ENCODE measurements at regions not wholly inside any gene's neighbourhood (a gene's known extent, or its start where the extent isn't known, plus 50 kb on each side); places are given as distances from the start of the nearest gene placed in this dataset.

- Histone ChIP-seq H3K9me2 (ENCODE audit: insufficient read depth) (no peaks in the 10 kb centered on the region), H3K27ac (ENCODE audit: low read depth, low read length) (no peak overlapping the region), H3K4me3 (replicated peaks in 1 of 2; ENCODE audit: low read depth in 1 of 2, low read length in 2 of 2) (no peak overlapping the region), H3K36me3 (ENCODE audit: control insufficient read depth in 1 of 2, insufficient read depth in 2 of 2, low read length in 2 of 2) (no peaks in the 10 kb centered on the region), H3K9ac (ENCODE audit: low read length) (no peak overlapping the region), H3K27me3 (ENCODE audit: insufficient read depth, low read length) (peaks cover 12% of the 10 kb centered on the region), H3K9me3 (ENCODE audit: control insufficient read depth in 1 of 2, insufficient read depth in 1 of 2, low read depth in 1 of 2, low read length in 2 of 2) (no peaks in the 10 kb centered on the region), H3K4me1 (ENCODE audit: control insufficient read depth in 1 of 2, insufficient read depth in 2 of 2, low read length in 2 of 2) (no peaks in the 10 kb centered on the region), H3K4me2 (ENCODE audit: low read length) (no peak overlapping the region), H3K79me2 (ENCODE audit: insufficient read depth, low read length) (no peaks in the 10 kb centered on the region), H4K20me1 (ENCODE audit: insufficient read depth) (no peaks in the 10 kb centered on the region), H2AFZ (ENCODE audit: low read depth, low read length, poor library complexity, severe bottlenecking) (no peak overlapping the region)
- intact Hi-C loops (cut with micrococcal nuclease) = no loop called here
- ATAC-seq (no peak), DNase-seq (ENCODE audit: low read depth, low spot score) (no peak)
- BruUV-seq (replicated peaks) = no TSS peak
- RAD21 ChIA-PET (ENCODE audit: low non-redundant PET in 1 of 2, low total read pairs in 2 of 2, uncharacterized antibody in 2 of 2, unreplicated experiment in 2 of 2) = no interaction called here
- POLR2A ChIA-PET = no interaction called here
- TF ChIP-seq EZH2 (IDR thresholded peaks at IDR 0.05) = no peak
- TF ChIP-seq POLR2A (IDR thresholded peaks at IDR 0.05; ENCODE audit: borderline replicate concordance, extremely low read depth, insufficient read depth, insufficient read length) = no peak
- TF ChIP-seq SIN3A (IDR thresholded peaks at IDR 0.05; ENCODE audit: low read depth) = no peak
- no peak for TF ChIP-seq ZNF274 (IDR thresholded peaks at IDR 0.05; ENCODE audit: low read depth, low read length)
- no peak for TF ChIP-seq ATF3 (IDR thresholded peaks at IDR 0.05)
- CTCF ChIA-PET = interaction anchor here (1.1 to 2.1 kb wide), 2 partner anchors 8 to 199 kb away, joined by 3 to 8 read pairs; no protein-coding TSS in a partner anchor
Observed at GRCh38 chr11:112596324-112596723, 335.7 kb upstream of the PLET1 start.

GRCh38 chr11:112597286-112597790 is 336.7 kb upstream of the PLET1 start:
- no peak overlapping the region for H3K4me2 ChIP-seq (ENCODE audit: low read length)
- H2AFZ ChIP-seq (ENCODE audit: low read depth, low read length, poor library complexity, severe bottlenecking) = no peak overlapping the region
- peaks cover 21% of the 10 kb centered on the region for H3K27me3 ChIP-seq (ENCODE audit: insufficient read depth, low read length)
- H3K9me2 ChIP-seq (ENCODE audit: insufficient read depth) = no peaks in the 10 kb centered on the region
- ATAC-seq (no peak), DNase-seq (ENCODE audit: low read depth, low spot score) (no peak)
- no peaks in the 10 kb centered on the region for H3K9me3 ChIP-seq (ENCODE audit: control insufficient read depth in 1 of 2, insufficient read depth in 1 of 2, low read depth in 1 of 2, low read length in 2 of 2)
- RAD21 ChIA-PET (ENCODE audit: low non-redundant PET in 1 of 2, low total read pairs in 2 of 2, uncharacterized antibody in 2 of 2, unreplicated experiment in 2 of 2) = no interaction called here
- CTCF ChIA-PET = interaction anchor here (2.1 kb wide), 1 partner anchor 9 kb away, joined by 8 read pairs; no protein-coding TSS in a partner anchor
- no TSS peak for BruUV-seq (replicated peaks)
- no peak overlapping the region for H3K9ac ChIP-seq (ENCODE audit: low read length)
- no peaks in the 10 kb centered on the region for H3K36me3 ChIP-seq (ENCODE audit: control insufficient read depth in 1 of 2, insufficient read depth in 2 of 2, low read length in 2 of 2)
- no peaks in the 10 kb centered on the region for H4K20me1 ChIP-seq (ENCODE audit: insufficient read depth)
- no peak overlapping the region for H3K4me3 ChIP-seq (replicated peaks in 1 of 2; ENCODE audit: low read depth in 1 of 2, low read length in 2 of 2)
- no peaks in the 10 kb centered on the region for H3K4me1 ChIP-seq (ENCODE audit: control insufficient read depth in 1 of 2, insufficient read depth in 2 of 2, low read length in 2 of 2)
- TF ChIP-seq SP1 (IDR thresholded peaks at IDR 0.05; ENCODE audit: low read depth) = no peak
- no peak for TF ChIP-seq RAD21 (IDR thresholded peaks at IDR 0.05; ENCODE audit: low read depth)
- no peak for TF ChIP-seq EZH2 (IDR thresholded peaks at IDR 0.05)
- no peak for TF ChIP-seq EGR1 (IDR thresholded peaks at IDR 0.05; ENCODE audit: low read depth)
- no peak for TF ChIP-seq ZFX (IDR thresholded peaks at IDR 0.05)
- no peak for TF ChIP-seq POLR2A (IDR thresholded peaks at IDR 0.05; ENCODE audit: borderline replicate concordance, extremely low read depth, insufficient read depth, insufficient read length)
- no peak for TF ChIP-seq CBX3 (IDR thresholded peaks at IDR 0.05; ENCODE audit: low read depth)
- no peak for TF ChIP-seq ATF3 (IDR thresholded peaks at IDR 0.05)
- no peak for TF ChIP-seq MAX (IDR thresholded peaks at IDR 0.05)
- no peak for TF ChIP-seq SIN3A (IDR thresholded peaks at IDR 0.05; ENCODE audit: low read depth)
- TF ChIP-seq JUND (IDR thresholded peaks at IDR 0.05) = no peak
- no peak for TF ChIP-seq EZH2phosphoT487 (IDR thresholded peaks at IDR 0.05; ENCODE audit: borderline replicate concordance)
- TF ChIP-seq POLR2AphosphoS5 (IDR thresholded peaks at IDR 0.05; ENCODE audit: low read depth, low read length) = no peak
- TF ChIP-seq SRF (IDR thresholded peaks at IDR 0.05; ENCODE audit: low read depth) = no peak
- TF ChIP-seq TCF7L2 (IDR thresholded peaks at IDR 0.05; ENCODE audit: borderline replicate concordance, extremely low read depth, insufficient read depth, insufficient read length) = no peak
- TF ChIP-seq CEBPB (IDR thresholded peaks at IDR 0.05; ENCODE audit: low read depth) = no peak
- TF ChIP-seq REST (IDR thresholded peaks at IDR 0.05; ENCODE audit: low read depth) = no peak
- no peak for TF ChIP-seq ZNF274 (IDR thresholded peaks at IDR 0.05; ENCODE audit: low read depth, low read length)
- TF ChIP-seq ELF1 (IDR thresholded peaks at IDR 0.05; ENCODE audit: borderline replicate concordance, low read depth) = no peak
- intact Hi-C loops (cut with micrococcal nuclease) = no loop called here
- no peak overlapping the region for H3K27ac ChIP-seq (ENCODE audit: low read depth, low read length)
- POLR2A ChIA-PET = no interaction called here
- H3K79me2 ChIP-seq (ENCODE audit: insufficient read depth, low read length) = no peaks in the 10 kb centered on the region

Data from HCT116 (cell line).